ENCODE measurements at regions not wholly inside any gene's neighbourhood (a gene's known extent, or its start where the extent isn't known, plus 50 kb on each side); places are given as distances from the start of the nearest gene placed in this dataset.

DNA sequence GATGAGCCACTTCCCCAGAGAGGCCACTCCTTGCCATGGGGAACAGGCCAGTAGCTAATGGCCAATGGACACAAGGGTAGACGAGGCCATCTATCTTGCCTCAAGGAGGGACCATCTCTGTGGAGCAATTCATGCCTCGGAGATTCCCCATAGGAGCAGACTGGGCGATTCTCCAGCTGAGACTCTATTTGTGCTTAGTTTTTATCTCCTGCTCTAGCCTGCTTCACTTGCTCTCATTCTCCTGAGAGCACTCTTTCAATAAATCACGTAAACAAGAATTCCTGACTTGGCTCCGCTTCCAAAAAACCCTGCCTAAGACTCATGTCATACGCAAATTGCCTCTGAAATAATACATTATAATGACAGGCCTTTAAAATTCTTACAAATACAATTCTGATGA, 396.4 kb upstream of the USP15 start:
- intact Hi-C loops (cut with DNase I; ENCODE audit: low total_unique reads), result no loop called here
- no peaks in the 10 kb centered on the region for H3K36me3 ChIP-seq
- no peak overlapping the region for H3K27ac ChIP-seq
- H3K4me3 ChIP-seq, result no peak overlapping the region
- no peak for DNase-seq (ENCODE audit: low spot score in 2 of 2)
- no peaks in the 10 kb centered on the region for H3K4me1 ChIP-seq
- no peaks in the 10 kb centered on the region for H3K27me3 ChIP-seq
- no peaks in the 10 kb centered on the region for H3K9me3 ChIP-seq
- TF ChIP-seq, protein P1, sequence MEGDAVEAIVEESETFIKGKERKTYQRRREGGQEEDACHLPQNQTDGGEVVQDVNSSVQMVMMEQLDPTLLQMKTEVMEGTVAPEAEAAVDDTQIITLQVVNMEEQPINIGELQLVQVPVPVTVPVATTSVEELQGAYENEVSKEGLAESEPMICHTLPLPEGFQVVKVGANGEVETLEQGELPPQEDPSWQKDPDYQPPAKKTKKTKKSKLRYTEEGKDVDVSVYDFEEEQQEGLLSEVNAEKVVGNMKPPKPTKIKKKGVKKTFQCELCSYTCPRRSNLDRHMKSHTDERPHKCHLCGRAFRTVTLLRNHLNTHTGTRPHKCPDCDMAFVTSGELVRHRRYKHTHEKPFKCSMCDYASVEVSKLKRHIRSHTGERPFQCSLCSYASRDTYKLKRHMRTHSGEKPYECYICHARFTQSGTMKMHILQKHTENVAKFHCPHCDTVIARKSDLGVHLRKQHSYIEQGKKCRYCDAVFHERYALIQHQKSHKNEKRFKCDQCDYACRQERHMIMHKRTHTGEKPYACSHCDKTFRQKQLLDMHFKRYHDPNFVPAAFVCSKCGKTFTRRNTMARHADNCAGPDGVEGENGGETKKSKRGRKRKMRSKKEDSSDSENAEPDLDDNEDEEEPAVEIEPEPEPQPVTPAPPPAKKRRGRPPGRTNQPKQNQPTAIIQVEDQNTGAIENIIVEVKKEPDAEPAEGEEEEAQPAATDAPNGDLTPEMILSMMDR (IDR thresholded peaks at IDR 0.05), result no peak
- no peak for TF ChIP-seq POLR2AphosphoS5 (IDR thresholded peaks at IDR 0.05)
- no peak for TF ChIP-seq POLR2A (IDR thresholded peaks at IDR 0.05)

DNA sequence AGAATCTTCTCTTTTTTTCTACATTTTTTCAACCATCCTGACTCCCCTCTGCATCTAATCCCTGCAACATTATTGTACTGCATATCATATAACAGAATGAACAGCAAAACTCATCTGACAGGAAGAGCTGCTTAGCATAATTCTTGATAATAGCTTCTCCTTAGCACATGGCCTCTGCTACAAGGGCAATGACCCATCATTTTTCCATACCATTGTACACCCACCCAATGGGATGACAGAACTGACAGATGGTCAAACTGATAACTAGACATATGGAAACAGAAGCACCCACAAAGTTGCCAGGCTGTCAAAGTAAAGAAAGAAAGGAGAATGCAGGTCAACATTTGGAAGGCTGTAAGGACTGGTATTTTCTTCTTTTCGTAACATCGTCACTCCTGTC, 390.4 kb upstream of the USP15 start:
- no peak overlapping the region for H3K4me3 ChIP-seq
- no peak for DNase-seq (ENCODE audit: low spot score in 2 of 2)
- H3K36me3 ChIP-seq, result no peaks in the 10 kb centered on the region
- no peaks in the 10 kb centered on the region for H3K9me3 ChIP-seq
- H3K4me1 ChIP-seq, result no peaks in the 10 kb centered on the region
- intact Hi-C loops (cut with DNase I; ENCODE audit: low total_unique reads), result no loop called here
- H3K27me3 ChIP-seq, result no peaks in the 10 kb centered on the region
- no peak overlapping the region for H3K27ac ChIP-seq
- TF ChIP-seq POLR2AphosphoS5 (IDR thresholded peaks at IDR 0.05), result no peak

DNA sequence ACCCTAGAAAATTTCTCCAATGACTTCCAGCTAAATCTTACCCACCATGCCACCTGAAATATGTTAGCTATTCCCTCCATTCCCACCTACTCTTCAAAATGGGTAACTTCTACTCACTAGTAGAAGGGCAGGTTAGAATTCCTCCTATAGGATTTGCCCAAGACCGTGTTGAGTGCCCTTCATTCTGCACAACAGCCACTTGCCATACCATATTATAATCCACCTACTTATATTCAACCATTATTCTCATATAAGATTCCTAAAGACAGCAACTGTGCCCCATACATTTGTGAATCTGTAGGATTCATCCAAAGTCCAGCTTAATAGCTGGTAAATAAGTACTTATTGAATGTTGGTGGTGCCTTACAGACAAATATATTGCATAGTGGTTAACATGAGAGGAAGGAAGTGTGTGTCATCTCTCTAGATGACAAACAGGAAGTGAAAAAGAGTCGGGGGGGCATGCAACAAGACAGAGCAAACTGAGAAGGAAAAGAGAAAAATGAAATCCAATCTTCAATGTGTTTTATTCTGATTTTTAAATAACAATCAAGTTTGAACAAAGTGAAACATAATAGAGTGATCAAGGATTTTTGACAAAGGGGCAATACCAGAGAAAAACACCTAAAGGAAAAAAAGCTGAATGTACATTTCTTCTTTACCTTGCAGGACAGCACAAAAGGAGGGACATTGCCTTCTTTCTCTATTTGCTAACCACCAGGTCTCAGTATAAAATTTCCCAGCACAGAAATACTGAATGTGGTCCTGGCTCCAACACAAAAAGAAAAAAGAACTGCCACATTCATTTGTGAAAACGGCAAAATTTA, 389.3 kb upstream of the USP15 start:
- no peaks in the 10 kb centered on the region for H3K36me3 ChIP-seq
- H3K9me3 ChIP-seq, result no peaks in the 10 kb centered on the region
- TF ChIP-seq, protein P1 (IDR thresholded peaks at IDR 0.05), result no peak
- TF ChIP-seq POLR2A (IDR thresholded peaks at IDR 0.05) (no peak), POLR2AphosphoS5 (IDR thresholded peaks at IDR 0.05) (no peak)
- H3K4me3 ChIP-seq, result peak overlapping the region in 1 of 3 donors; percentile 9
- no peaks in the 10 kb centered on the region for H3K4me1 ChIP-seq
- intact Hi-C loops (cut with DNase I; ENCODE audit: low total_unique reads), result no loop called here
- H3K27ac ChIP-seq, result no peak overlapping the region
- no peak for DNase-seq (ENCODE audit: low spot score in 2 of 2)
- no peaks in the 10 kb centered on the region for H3K27me3 ChIP-seq

DNA sequence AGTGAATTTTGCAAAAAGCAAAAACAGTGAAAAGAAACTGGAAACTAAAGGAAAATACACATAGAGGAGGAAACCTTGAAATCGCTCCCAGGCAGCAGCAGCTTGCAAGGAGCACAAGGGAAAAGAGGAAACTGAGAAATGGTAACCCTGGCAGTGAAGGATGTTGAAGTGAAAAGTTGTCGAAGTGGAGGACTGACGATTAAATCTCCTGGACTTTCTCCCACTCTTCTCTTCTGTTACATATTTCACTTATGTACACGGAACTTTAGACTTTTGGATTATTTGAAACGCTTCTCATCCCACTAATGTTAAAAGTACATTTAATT, 388.8 kb upstream of the USP15 start:
- peak overlapping the region in 1 of 3 donors; percentile 9 for H3K4me3 ChIP-seq
- no peak overlapping the region for H3K27ac ChIP-seq
- no peak for DNase-seq (ENCODE audit: low spot score in 2 of 2)
- TF ChIP-seq POLR2AphosphoS5 (IDR thresholded peaks at IDR 0.05) (no peak), POLR2A (IDR thresholded peaks at IDR 0.05) (no peak)
- TF ChIP-seq, protein P1 (IDR thresholded peaks at IDR 0.05), result no peak
- H3K36me3 ChIP-seq, result no peaks in the 10 kb centered on the region
- intact Hi-C loops (cut with DNase I; ENCODE audit: low total_unique reads), result no loop called here
- no peaks in the 10 kb centered on the region for H3K4me1 ChIP-seq
- H3K27me3 ChIP-seq, result no peaks in the 10 kb centered on the region
- no peaks in the 10 kb centered on the region for H3K9me3 ChIP-seq

DNA sequence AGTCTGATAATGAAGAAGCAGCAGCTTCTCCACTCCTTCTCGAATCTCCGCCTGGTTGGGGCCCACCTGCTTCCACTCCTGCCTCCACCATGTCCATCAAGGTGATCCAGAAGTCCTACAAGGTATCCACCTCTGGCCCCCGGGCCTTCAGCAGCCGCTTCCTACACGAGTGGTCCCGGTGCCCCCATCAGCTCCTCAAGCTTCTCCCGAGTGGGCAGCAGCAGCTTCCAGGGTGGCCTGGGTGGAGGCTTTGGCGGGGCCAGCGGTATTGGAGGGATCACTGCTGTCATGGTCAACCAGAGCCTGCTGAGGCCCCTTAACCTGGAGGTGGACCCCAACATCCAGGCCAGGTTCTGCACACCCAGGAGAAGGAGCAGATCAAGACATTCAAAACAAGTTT, 381.0 kb upstream of the USP15 start:
- Histone ChIP-seq H3K27ac (no peak overlapping the region), H3K4me1 (no peaks in the 10 kb centered on the region), H3K36me3 (no peaks in the 10 kb centered on the region), H3K4me3 (no peak overlapping the region), H3K27me3 (no peaks in the 10 kb centered on the region), H3K9me3 (no peaks in the 10 kb centered on the region)
- intact Hi-C loops (cut with DNase I; ENCODE audit: low total_unique reads), result no loop called here
- no peak for TF ChIP-seq POLR2A (IDR thresholded peaks at IDR 0.05)
- TF ChIP-seq, protein P1 (IDR thresholded peaks at IDR 0.05), result no peak
- TF ChIP-seq POLR2AphosphoS5 (IDR thresholded peaks at IDR 0.05), result no peak
- no peak for DNase-seq (ENCODE audit: low spot score in 2 of 2)

All from breast epithelium (tissue), 4 donors.